HUES48 (cell line): ENCODE measurements at regions not wholly inside any gene's neighbourhood (a gene's known extent, or its start where the extent isn't known, plus 50 kb on each side); places are given as distances from the start of the nearest gene placed in this dataset.
"Not testable (repeated sequence)": the region's sequence is repeated elsewhere in the genome, so short reads cannot be mapped to it uniquely, and the experiment has no call there.

Experiments
- H3K27ac ChIP-seq: one replicate; pipeline ENCODE4 v1.7.0; 2013; ENCODE audit warnings: low read depth, low read length, inconsistent platforms
- H3K27me3 ChIP-seq: 2 replicates; pipeline ENCODE4 v1.6.1; 2013; ENCODE audit warnings: mild to moderate bottlenecking, low read length; ENCODE audit not compliant: control insufficient read depth, insufficient read depth
- H3K36me3 ChIP-seq: 2 replicates; pipeline ENCODE4 v1.6.1; 2013; ENCODE audit warnings: low read length; ENCODE audit not compliant: control insufficient read depth, insufficient read depth
- H3K4me1 ChIP-seq: 2 replicates; pipeline ENCODE4 v1.6.1; 2013; ENCODE audit warnings: mild to moderate bottlenecking, low read length; ENCODE audit not compliant: control insufficient read depth, insufficient read depth
- H3K4me3 ChIP-seq: 2 replicates; pipeline ENCODE4 v1.5.1; 2013; ENCODE audit warnings: mild to moderate bottlenecking, low read depth, low read length
- H3K9ac ChIP-seq: 2 replicates; pipeline ENCODE4 v1.6.1; 2013; ENCODE audit warnings: mild to moderate bottlenecking, low read depth, low read length, moderate library complexity
- H3K9me3 ChIP-seq: 2 replicates; pipeline ENCODE4 v1.6.1; 2013; ENCODE audit warnings: low read length; ENCODE audit not compliant: control insufficient read depth, insufficient read depth

GRCh38 chrX:121763671-121764070 is 716.3 kb downstream of the GLUD2 start:
- no peaks in the 10 kb centered on the region; the same call in 1 of the 2 replicates for H3K4me1 ChIP-seq
- H3K27me3 ChIP-seq: no peaks in the 10 kb centered on the region
- H3K27ac ChIP-seq: no peak overlapping the region
- no peaks in the 10 kb centered on the region for H3K36me3 ChIP-seq
- no peak overlapping the region for H3K9ac ChIP-seq
- H3K9me3 ChIP-seq: no peaks in the 10 kb centered on the region
- H3K4me3 ChIP-seq: no peak overlapping the region

- H3K36me3 ChIP-seq, H3K4me1 ChIP-seq, H3K4me3 ChIP-seq, H3K27me3 ChIP-seq, H3K27ac ChIP-seq, H3K9me3 ChIP-seq, H3K9ac ChIP-seq: not testable (repeated sequence)
These were observed 720.8 kb downstream of the GLUD2 start for GRCh38 chrX:121768210-121768609.

- Histone ChIP-seq H3K9ac (no peak overlapping the region), H3K4me1 (peaks cover 14% of the 10 kb centered on the region; the same call in 1 of the 2 replicates), H3K36me3 (no peaks in the 10 kb centered on the region), H3K27ac (no peak overlapping the region), H3K9me3 (no peaks in the 10 kb centered on the region), H3K27me3 (no peaks in the 10 kb centered on the region), H3K4me3 (no peak overlapping the region)
These were observed 734.6 kb downstream of the GLUD2 start for GRCh38 chrX:121781991-121782390.

GRCh38 chrX:121782544-121782943 is 735.1 kb downstream of the GLUD2 start:
- no peaks in the 10 kb centered on the region for H3K27me3 ChIP-seq
- H3K9me3 ChIP-seq: no peaks in the 10 kb centered on the region
- H3K27ac ChIP-seq: no peak overlapping the region
- peaks cover 11% of the 10 kb centered on the region; the same call in 1 of the 2 replicates for H3K4me1 ChIP-seq
- H3K4me3 ChIP-seq: no peak overlapping the region
- H3K9ac ChIP-seq: no peak overlapping the region
- H3K36me3 ChIP-seq: no peaks in the 10 kb centered on the region

- H3K4me1 ChIP-seq: peaks cover 8% of the 10 kb centered on the region; the same call in 1 of the 2 replicates
- H3K27me3 ChIP-seq: no peaks in the 10 kb centered on the region
- H3K9me3 ChIP-seq: no peaks in the 10 kb centered on the region
- no peak overlapping the region for H3K4me3 ChIP-seq
- H3K27ac ChIP-seq: no peak overlapping the region
- no peaks in the 10 kb centered on the region for H3K36me3 ChIP-seq
- H3K9ac ChIP-seq: no peak overlapping the region
These were observed 735.6 kb downstream of the GLUD2 start for GRCh38 chrX:121782976-121783375.

GRCh38 chrX:121802881-121803412 is 755.5 kb downstream of the GLUD2 start:
- Histone ChIP-seq H3K36me3 (no peaks in the 10 kb centered on the region), H3K4me3 (no peak overlapping the region), H3K27me3 (no peaks in the 10 kb centered on the region), H3K4me1 (no peaks in the 10 kb centered on the region; the same call in 1 of the 2 replicates), H3K9me3 (no peaks in the 10 kb centered on the region), H3K27ac (no peak overlapping the region), H3K9ac (no peak overlapping the region)

GRCh38 chrX:121823406-121823805 is 776.0 kb downstream of the GLUD2 start:
- Histone ChIP-seq H3K9ac (no peak overlapping the region), H3K27ac (no peak overlapping the region), H3K9me3 (no peaks in the 10 kb centered on the region), H3K4me1 (no peaks in the 10 kb centered on the region), H3K4me3 (no peak overlapping the region), H3K36me3 (no peaks in the 10 kb centered on the region), H3K27me3 (no peaks in the 10 kb centered on the region)

GRCh38 chrX:121831601-121832000 is 784.2 kb downstream of the GLUD2 start:
- Histone ChIP-seq H3K4me3 (no peak overlapping the region), H3K27ac (no peak overlapping the region)

GRCh38 chrX:121832446-121832845 is 785.0 kb downstream of the GLUD2 start:
- Histone ChIP-seq H3K9me3 (no peaks in the 10 kb centered on the region), H3K27ac (no peak overlapping the region), H3K36me3 (no peaks in the 10 kb centered on the region), H3K4me3 (no peak overlapping the region), H3K27me3 (no peaks in the 10 kb centered on the region), H3K9ac (no peak overlapping the region), H3K4me1 (no peaks in the 10 kb centered on the region)

More at GRCh38 chrX:121831601-121832000, 784.2 kb downstream of the GLUD2 start:
- H3K9me3 ChIP-seq: no peaks in the 10 kb centered on the region
- no peaks in the 10 kb centered on the region for H3K4me1 ChIP-seq
- H3K36me3 ChIP-seq: no peaks in the 10 kb centered on the region
- no peaks in the 10 kb centered on the region for H3K27me3 ChIP-seq
- H3K9ac ChIP-seq: no peak overlapping the region

GRCh38 chrX:121836000-121836399 is 788.6 kb downstream of the GLUD2 start:
- no peaks in the 10 kb centered on the region; the same call in 1 of the 2 replicates for H3K27me3 ChIP-seq
- no peaks in the 10 kb centered on the region for H3K9me3 ChIP-seq
- H3K4me1 ChIP-seq: no peaks in the 10 kb centered on the region
- H3K27ac ChIP-seq: no peak overlapping the region
- no peak overlapping the region for H3K4me3 ChIP-seq
- H3K9ac ChIP-seq: no peak overlapping the region
- no peaks in the 10 kb centered on the region for H3K36me3 ChIP-seq

- H3K9ac ChIP-seq: no peak overlapping the region
- H3K4me3 ChIP-seq: no peak overlapping the region
- no peaks in the 10 kb centered on the region for H3K27me3 ChIP-seq
- H3K4me1 ChIP-seq: no peaks in the 10 kb centered on the region
- H3K36me3 ChIP-seq: no peaks in the 10 kb centered on the region
- no peaks in the 10 kb centered on the region for H3K9me3 ChIP-seq
- H3K27ac ChIP-seq: no peak overlapping the region
These were observed 803.6 kb downstream of the GLUD2 start for GRCh38 chrX:121851033-121851432.
